ENCODE measurements at regions not wholly inside any gene's neighbourhood (a gene's known extent, or its start where the extent isn't known, plus 50 kb on each side); places are given as distances from the start of the nearest gene placed in this dataset.

DNA sequence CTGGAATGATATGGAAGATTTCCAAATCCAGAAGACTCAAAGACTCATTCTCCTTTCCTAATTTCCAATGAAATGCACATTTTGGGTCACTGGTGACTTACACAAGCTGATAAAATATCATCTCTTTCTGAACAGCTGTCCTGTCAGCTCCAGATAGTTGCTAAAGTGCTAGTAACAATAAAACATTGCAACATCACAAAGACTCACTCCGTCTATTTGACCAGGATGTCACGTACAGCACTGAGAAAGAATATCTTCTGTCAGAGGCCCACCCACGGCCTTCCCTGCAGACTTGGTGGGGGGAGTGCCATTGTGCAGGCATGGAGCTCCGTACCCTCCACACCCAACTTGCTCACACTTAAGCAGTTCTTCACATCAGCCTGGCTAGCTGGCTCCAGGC lies 78.9 kb upstream of the EGR2 start:
- TF ChIP-seq POLR2AphosphoS5 (IDR thresholded peaks at IDR 0.05; ENCODE audit: borderline replicate concordance, low read depth, low read length) (no peak), EZH2 (IDR thresholded peaks at IDR 0.05) (no peak)

Measured in SK-N-MC (cell line).